ENCODE measurements at regions not wholly inside any gene's neighbourhood (a gene's known extent, or its start where the extent isn't known, plus 50 kb on each side); places are given as distances from the start of the nearest gene placed in this dataset.

DNA sequence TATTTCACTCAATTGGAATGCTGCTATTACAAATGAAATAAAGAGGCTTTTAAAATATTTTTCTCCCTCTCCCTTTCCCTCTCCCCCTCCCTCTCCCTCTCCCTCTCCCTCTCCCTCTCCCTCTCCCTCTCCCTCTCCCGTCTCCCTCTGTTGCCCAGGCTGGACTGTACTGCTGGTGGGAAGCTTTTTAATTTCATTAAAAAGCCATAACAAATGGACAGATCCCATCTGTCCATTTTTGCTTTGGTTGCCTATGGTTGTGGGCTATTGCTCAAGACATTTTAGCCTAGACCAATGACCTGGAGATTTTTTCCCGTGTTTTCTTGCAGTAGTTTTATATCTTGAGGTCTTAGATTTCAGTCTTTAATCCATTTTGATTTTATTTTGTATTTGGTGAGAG is 107.2 kb upstream of the LRRC3B start:
- no peak for TF ChIP-seq CTCF (conservative IDR thresholded peaks at IDR 0.05; ENCODE audit: low read depth)
- no peak for DNase-seq (ENCODE audit: low spot score)
- H3K27ac ChIP-seq: no peak overlapping the region
- ChIA-PET POLR2A (ENCODE audit: low non-redundant PET) (no interaction called here), CTCF (no interaction called here)

DNA sequence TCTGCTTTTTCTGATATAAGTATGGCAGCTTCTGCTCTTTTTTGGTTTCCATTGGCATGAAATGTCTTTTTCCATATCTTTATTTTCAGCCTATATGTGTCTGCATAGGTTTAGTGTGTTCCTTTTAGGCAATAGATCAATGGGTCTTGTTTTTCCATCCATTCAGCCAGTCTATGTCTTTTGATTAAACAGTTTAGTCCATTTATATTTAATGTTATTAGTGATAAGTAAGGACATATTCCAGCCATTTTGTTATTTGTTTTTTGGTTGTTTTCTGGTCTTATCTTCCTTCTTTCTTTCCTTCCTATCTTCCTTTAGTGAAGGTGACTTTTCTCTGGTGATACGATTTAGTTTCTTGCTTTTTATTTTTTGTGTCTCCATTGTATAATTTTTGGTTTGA is 101.3 kb upstream of the LRRC3B start:
- H3K27ac ChIP-seq: no peak overlapping the region
- TF ChIP-seq CTCF (conservative IDR thresholded peaks at IDR 0.05; ENCODE audit: low read depth): no peak
- ChIA-PET CTCF (no interaction called here), POLR2A (ENCODE audit: low non-redundant PET) (no interaction called here)
- DNase-seq (ENCODE audit: low spot score): no peak

DNA sequence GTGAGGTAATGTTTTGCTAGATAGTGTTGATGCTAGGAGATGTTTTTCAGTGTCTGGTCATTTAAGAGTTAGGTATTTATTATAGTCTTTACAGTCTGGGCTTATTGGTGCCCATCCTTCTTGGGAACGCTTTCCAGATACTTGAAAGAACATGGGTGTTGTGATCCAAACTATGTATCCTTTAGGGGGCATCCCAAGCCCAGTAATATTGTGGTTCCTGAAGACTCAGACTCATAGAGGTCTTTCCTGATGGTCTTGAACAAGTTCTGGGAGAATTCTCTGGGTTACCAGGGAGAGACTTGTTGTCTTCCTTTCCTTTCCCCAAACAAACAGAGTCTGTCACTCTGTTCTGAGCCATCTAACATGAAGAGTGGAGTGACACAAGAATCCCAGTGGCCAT is 99.7 kb upstream of the LRRC3B start:
- no peak for DNase-seq (ENCODE audit: low spot score)
- POLR2A ChIA-PET (ENCODE audit: low non-redundant PET): no interaction called here
- no peak for TF ChIP-seq CTCF (conservative IDR thresholded peaks at IDR 0.05; ENCODE audit: low read depth)
- H3K27ac ChIP-seq: no peak overlapping the region
- CTCF ChIA-PET: no interaction called here

DNA sequence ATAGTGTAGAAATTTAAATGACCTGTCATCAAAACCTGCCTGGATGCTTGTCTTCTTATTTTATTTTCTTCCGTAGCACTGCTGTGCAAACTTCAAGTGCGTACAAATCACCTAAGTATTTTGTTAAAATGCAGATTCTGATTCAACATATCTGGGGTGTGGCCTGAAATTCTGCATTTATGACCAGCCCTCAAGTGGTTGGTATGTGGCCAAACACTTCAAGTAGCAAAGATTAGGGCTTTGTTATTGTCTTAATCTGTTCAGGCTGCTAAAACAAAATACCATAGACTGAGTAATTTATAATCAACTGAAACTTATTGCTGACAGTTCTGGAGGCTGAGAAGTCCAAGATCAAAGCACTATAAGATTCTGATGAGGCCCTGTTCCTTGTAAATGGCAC is 97.6 kb upstream of the LRRC3B start:
- ChIA-PET POLR2A (ENCODE audit: low non-redundant PET) (no interaction called here), CTCF (no interaction called here)
- DNase-seq (ENCODE audit: low spot score): no peak
- H3K27ac ChIP-seq: no peak overlapping the region
- no peak for TF ChIP-seq CTCF (conservative IDR thresholded peaks at IDR 0.05; ENCODE audit: low read depth)

DNA sequence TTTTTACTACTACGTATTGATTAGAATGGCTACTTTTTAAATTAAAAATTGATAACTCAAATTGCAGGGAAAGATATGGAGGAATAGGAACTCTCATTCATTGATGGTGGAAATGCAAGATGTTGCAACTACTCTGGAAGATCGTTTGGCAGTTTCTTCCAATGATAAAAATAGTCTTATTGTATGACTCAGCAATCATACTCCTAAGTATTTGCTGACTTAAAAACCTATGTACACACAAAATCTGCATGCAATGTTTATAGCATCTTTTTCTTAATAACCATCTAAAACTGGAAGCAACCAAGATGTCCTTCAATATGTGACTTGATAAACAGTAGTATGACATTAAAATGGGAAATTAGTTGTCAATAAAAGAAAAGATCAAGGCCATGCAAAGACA is 87.4 kb upstream of the LRRC3B start:
- TF ChIP-seq CTCF (conservative IDR thresholded peaks at IDR 0.05; ENCODE audit: low read depth): no peak
- ChIA-PET POLR2A (ENCODE audit: low non-redundant PET) (no interaction called here), CTCF (no interaction called here)
- DNase-seq (ENCODE audit: low spot score): no peak
- no peak overlapping the region for H3K27ac ChIP-seq

- no peak for DNase-seq (ENCODE audit: low spot score)
- ChIA-PET POLR2A (ENCODE audit: low non-redundant PET) (no interaction called here), CTCF (no interaction called here)
- no peak overlapping the region for H3K27ac ChIP-seq
- TF ChIP-seq CTCF (conservative IDR thresholded peaks at IDR 0.05; ENCODE audit: low read depth): no peak
Observed at GRCh38 chr3:26536955-26537354, 85.6 kb upstream of the LRRC3B start.

DNA sequence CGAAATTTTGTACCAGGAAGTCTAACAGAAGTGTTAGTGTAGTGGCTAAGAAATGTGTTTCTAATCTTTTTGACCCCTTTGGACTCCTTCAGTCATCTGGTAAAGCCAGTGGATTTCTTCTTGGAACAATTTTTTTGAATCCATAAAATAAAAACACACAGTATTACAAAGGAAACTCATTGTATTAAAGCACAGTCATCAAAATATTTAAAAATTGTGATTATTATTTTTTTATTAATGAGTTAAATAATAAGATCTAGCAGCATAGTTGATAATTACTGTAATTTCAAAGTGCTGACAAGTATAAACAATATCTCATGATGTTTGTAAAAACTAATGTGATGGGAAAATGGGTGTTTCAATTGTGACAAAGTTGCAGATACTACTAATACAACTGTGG is 72.2 kb upstream of the LRRC3B start:
- POLR2A ChIA-PET (ENCODE audit: low non-redundant PET): no interaction called here
- TF ChIP-seq CTCF (conservative IDR thresholded peaks at IDR 0.05; ENCODE audit: low read depth): no peak
- no peak for DNase-seq (ENCODE audit: low spot score)
- CTCF ChIA-PET: no interaction called here
- H3K27ac ChIP-seq: no peak overlapping the region

Measured in RWPE1 (cell line).